ACC112 (cell line): ENCODE measurements at regions not wholly inside any gene's neighbourhood (a gene's known extent, or its start where the extent isn't known, plus 50 kb on each side); places are given as distances from the start of the nearest gene placed in this dataset.
"Not testable (repeated sequence)": the region's sequence is repeated elsewhere in the genome, so short reads cannot be mapped to it uniquely, and the experiment has no call there.

Experiments used
- H2AFZ ChIP-seq: fragments of 200-600 bp; sonication (generic); one replicate; pipeline ENCODE4 v1.6.0; 2017; ENCODE audit warnings: antibody characterized with exemption, low read length; ENCODE audit not compliant: unreplicated experiment
- H3K27ac ChIP-seq: fragments of 200-600 bp; sonication (generic); 2 replicates; pipeline ENCODE4 v1.5.1; 2014; ENCODE audit warnings: low read depth, mild to moderate bottlenecking, antibody characterized with exemption, low read length, moderate library complexity
- H3K27me3 ChIP-seq: fragments of 200-600 bp; sonication (generic); 2 replicates; pipeline ENCODE4 v1.6.1; 2014; ENCODE audit warnings: mild to moderate bottlenecking, antibody characterized with exemption, low read length, moderate library complexity, mixed read lengths; ENCODE audit not compliant: insufficient read depth
- H3K36me3 ChIP-seq: fragments of 200-600 bp; sonication (generic); 2 replicates; pipeline ENCODE4 v1.6.1; 2016; ENCODE audit warnings: mild to moderate bottlenecking, antibody characterized with exemption, low read length, moderate library complexity, mixed read lengths; ENCODE audit not compliant: insufficient read depth
- H3K4me1 ChIP-seq: fragments of 200-600 bp; sonication (generic); one replicate; pipeline ENCODE4 v1.6.1; 2016; ENCODE audit warnings: low read length, mixed read lengths; ENCODE audit not compliant: insufficient read depth, unreplicated experiment, control insufficient read depth
- H3K4me3 ChIP-seq: fragments of 200-600 bp; sonication (generic); 2 replicates; pipeline ENCODE4 v1.5.1; 2014; ENCODE audit warnings: mild to moderate bottlenecking, low read depth, low read length
- H3K79me2 ChIP-seq: fragments of 200-600 bp; sonication (generic); one replicate; pipeline ENCODE4 v1.6.0; 2016; ENCODE audit warnings: low read length; ENCODE audit not compliant: control insufficient read depth, unreplicated experiment, insufficient read depth

GRCh38 chr12:91267039-91267438 is 84.4 kb upstream of the DCN start:
- Histone ChIP-seq H3K4me3 (no peak overlapping the region), H3K27ac (no peak overlapping the region), H3K36me3 (no peaks in the 10 kb centered on the region), H3K79me2 (no peaks in the 10 kb centered on the region), H2AFZ (no peak overlapping the region), H3K4me1 (no peaks in the 10 kb centered on the region), H3K27me3 (no peaks in the 10 kb centered on the region)

GRCh38 chr12:91264178-91264577 is 81.6 kb upstream of the DCN start:
- no peaks in the 10 kb centered on the region for H3K79me2 ChIP-seq
- no peak overlapping the region for H2AFZ ChIP-seq
- H3K4me1 ChIP-seq = no peaks in the 10 kb centered on the region
- no peak overlapping the region for H3K27ac ChIP-seq
- no peak overlapping the region for H3K4me3 ChIP-seq
- no peaks in the 10 kb centered on the region for H3K27me3 ChIP-seq
- no peaks in the 10 kb centered on the region for H3K36me3 ChIP-seq

GRCh38 chr12:91261820-91262676 is 79.4 kb upstream of the DCN start:
- no peaks in the 10 kb centered on the region for H3K27me3 ChIP-seq
- H3K36me3 ChIP-seq = no peaks in the 10 kb centered on the region
- H3K27ac ChIP-seq = no peak overlapping the region
- H3K4me1 ChIP-seq = no peaks in the 10 kb centered on the region
- no peaks in the 10 kb centered on the region for H3K79me2 ChIP-seq
- H2AFZ ChIP-seq = no peak overlapping the region
- no peak overlapping the region for H3K4me3 ChIP-seq

- H3K79me2 ChIP-seq = no peaks in the 10 kb centered on the region
- H3K36me3 ChIP-seq = no peaks in the 10 kb centered on the region
- H3K4me3 ChIP-seq = no peak overlapping the region
- no peak overlapping the region for H3K27ac ChIP-seq
- H3K27me3 ChIP-seq = no peaks in the 10 kb centered on the region
- H2AFZ ChIP-seq = no peak overlapping the region
- H3K4me1 ChIP-seq = no peaks in the 10 kb centered on the region
These were observed 73.8 kb upstream of the DCN start for GRCh38 chr12:91256411-91256810.

- Histone ChIP-seq H3K79me2 (no peaks in the 10 kb centered on the region), H3K27me3 (no peaks in the 10 kb centered on the region), H3K4me3 (no peak overlapping the region), H2AFZ (peak overlapping the region; percentile 8), H3K36me3 (no peaks in the 10 kb centered on the region), H3K27ac (no peak overlapping the region), H3K4me1 (peaks cover 8% of the 10 kb centered on the region)
These were observed 69.7 kb upstream of the DCN start for GRCh38 chr12:91252341-91252740.

- 0 out of 2 replicates have a peak overlapping the region, but pooled peaks have one; percentile 14 for H3K4me3 ChIP-seq
- no peaks in the 10 kb centered on the region for H3K27me3 ChIP-seq
- no peaks in the 10 kb centered on the region for H3K79me2 ChIP-seq
- no peaks in the 10 kb centered on the region for H3K36me3 ChIP-seq
- H3K4me1 ChIP-seq = peaks cover 8% of the 10 kb centered on the region
- no peak overlapping the region for H3K27ac ChIP-seq
- peak overlapping the region; percentile 29 for H2AFZ ChIP-seq
These were observed 67.7 kb upstream of the DCN start for GRCh38 chr12:91250273-91250665.

- no peak overlapping the region for H3K27ac ChIP-seq
- no peaks in the 10 kb centered on the region for H3K27me3 ChIP-seq
- H3K36me3 ChIP-seq = no peaks in the 10 kb centered on the region
- peaks cover 8% of the 10 kb centered on the region for H3K4me1 ChIP-seq
- no peaks in the 10 kb centered on the region for H3K79me2 ChIP-seq
- H2AFZ ChIP-seq = peak overlapping the region; percentile 29
- 0 out of 2 replicates have a peak overlapping the region, but pooled peaks have one; percentile 14 for H3K4me3 ChIP-seq
These were observed 67.1 kb upstream of the DCN start for GRCh38 chr12:91249518-91250272.

GRCh38 chr12:91249054-91249453 is 66.4 kb upstream of the DCN start:
- Histone ChIP-seq H2AFZ (no peak overlapping the region), H3K36me3 (no peaks in the 10 kb centered on the region), H3K27me3 (no peaks in the 10 kb centered on the region), H3K4me1 (peaks cover 8% of the 10 kb centered on the region), H3K27ac (no peak overlapping the region), H3K4me3 (no peak overlapping the region), H3K79me2 (no peaks in the 10 kb centered on the region)

GRCh38 chr12:91243177-91243576 is 60.6 kb upstream of the DCN start:
- not testable (repeated sequence) for H3K4me3 ChIP-seq, H3K79me2 ChIP-seq, H3K36me3 ChIP-seq, H3K27me3 ChIP-seq, H3K27ac ChIP-seq, H3K4me1 ChIP-seq
- peak overlapping the region; percentile 65 for H2AFZ ChIP-seq

- Histone ChIP-seq H3K4me1 (no peaks in the 10 kb centered on the region), H3K36me3 (no peaks in the 10 kb centered on the region), H3K4me3 (no peak overlapping the region), H3K79me2 (no peaks in the 10 kb centered on the region), H2AFZ (no peak overlapping the region), H3K27ac (no peak overlapping the region), H3K27me3 (no peaks in the 10 kb centered on the region)
These were observed 59.1 kb upstream of the DCN start for GRCh38 chr12:91241756-91242155.
